GM18526 (cell line): ENCODE measurements at regions not wholly inside any gene's neighbourhood (a gene's known extent, or its start where the extent isn't known, plus 50 kb on each side); places are given as distances from the start of the nearest gene placed in this dataset.

ENCODE experiments used
- POLR2A ChIP-seq: IDR thresholded peaks from 3 replicates; pipeline ENCODE4 v1.6.1; 2011; ENCODE audit not compliant: insufficient read length; ENCODE audit errors: extremely low read depth

- TF ChIP-seq POLR2A, result no peak
These were observed 831.7 kb downstream of the RNF144A start for GRCh38 chr2:7748717-7749415.

- no peak for TF ChIP-seq POLR2A
These were observed 832.8 kb downstream of the RNF144A start for GRCh38 chr2:7749895-7750559.

- no peak for TF ChIP-seq POLR2A
These were observed 835.1 kb downstream of the RNF144A start for GRCh38 chr2:7752291-7752690.

- TF ChIP-seq POLR2A, result no peak
These were observed 836.6 kb downstream of the RNF144A start for GRCh38 chr2:7753777-7754176.

- no peak for TF ChIP-seq POLR2A
These were observed 838.7 kb downstream of the RNF144A start for GRCh38 chr2:7755879-7756278.

GRCh38 chr2:7758073-7758759, 841.0 kb downstream of the RNF144A start:
- no peak for TF ChIP-seq POLR2A

- no peak for TF ChIP-seq POLR2A
These were observed 842.7 kb downstream of the RNF144A start for GRCh38 chr2:7759898-7760297.

- TF ChIP-seq POLR2A, result no peak
These were observed 848.0 kb downstream of the RNF144A start for GRCh38 chr2:7765236-7765635.

GRCh38 chr2:7766088-7766722, 849.0 kb downstream of the RNF144A start:
- TF ChIP-seq POLR2A, result no peak

- no peak for TF ChIP-seq POLR2A
These were observed 849.9 kb downstream of the RNF144A start for GRCh38 chr2:7766978-7767565.

- TF ChIP-seq POLR2A, result no peak
These were observed 850.7 kb downstream of the RNF144A start for GRCh38 chr2:7767902-7768301.

- TF ChIP-seq POLR2A, result no peak
These were observed 854.6 kb downstream of the RNF144A start for GRCh38 chr2:7771781-7772180.

GRCh38 chr2:7773362-7774360, 856.4 kb downstream of the RNF144A start:
- no peak for TF ChIP-seq POLR2A

GRCh38 chr2:7774481-7774880, 857.3 kb downstream of the RNF144A start:
- no peak for TF ChIP-seq POLR2A
